Kasumi-1 (cell line): ENCODE measurements at regions not wholly inside any gene's neighbourhood (a gene's known extent, or its start where the extent isn't known, plus 50 kb on each side); places are given as distances from the start of the nearest gene placed in this dataset.
A peak's percentile ranks its signal among the peaks of the same experiment; 100 is the strongest.

Source experiments
- DNase-seq, 2 experiments: peaks; one replicate each; lab custom pipeline; 2025; lab: John Stamatoyannopoulos, UW

DNA sequence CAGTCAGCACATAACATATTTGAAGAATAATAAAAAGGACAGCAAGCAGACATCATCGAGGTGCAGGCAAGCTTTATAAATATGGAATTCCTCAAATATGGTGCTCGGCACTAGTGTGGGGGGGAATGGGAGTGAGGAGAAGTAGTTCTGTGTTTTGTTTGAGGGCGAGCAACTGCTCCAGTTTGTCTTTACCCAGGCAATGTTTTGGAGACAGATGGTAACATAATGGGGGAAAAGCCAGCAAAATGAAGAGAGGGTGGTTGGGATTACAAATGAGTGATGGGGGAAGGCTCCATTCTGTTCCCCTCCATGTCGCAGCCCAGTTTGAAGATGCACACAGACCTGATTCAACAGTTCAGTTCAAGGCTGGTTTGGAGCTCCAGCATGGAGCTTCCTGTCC lies 572.9 kb upstream of the DIPK2B start:
- no peak for DNase-seq

DNA sequence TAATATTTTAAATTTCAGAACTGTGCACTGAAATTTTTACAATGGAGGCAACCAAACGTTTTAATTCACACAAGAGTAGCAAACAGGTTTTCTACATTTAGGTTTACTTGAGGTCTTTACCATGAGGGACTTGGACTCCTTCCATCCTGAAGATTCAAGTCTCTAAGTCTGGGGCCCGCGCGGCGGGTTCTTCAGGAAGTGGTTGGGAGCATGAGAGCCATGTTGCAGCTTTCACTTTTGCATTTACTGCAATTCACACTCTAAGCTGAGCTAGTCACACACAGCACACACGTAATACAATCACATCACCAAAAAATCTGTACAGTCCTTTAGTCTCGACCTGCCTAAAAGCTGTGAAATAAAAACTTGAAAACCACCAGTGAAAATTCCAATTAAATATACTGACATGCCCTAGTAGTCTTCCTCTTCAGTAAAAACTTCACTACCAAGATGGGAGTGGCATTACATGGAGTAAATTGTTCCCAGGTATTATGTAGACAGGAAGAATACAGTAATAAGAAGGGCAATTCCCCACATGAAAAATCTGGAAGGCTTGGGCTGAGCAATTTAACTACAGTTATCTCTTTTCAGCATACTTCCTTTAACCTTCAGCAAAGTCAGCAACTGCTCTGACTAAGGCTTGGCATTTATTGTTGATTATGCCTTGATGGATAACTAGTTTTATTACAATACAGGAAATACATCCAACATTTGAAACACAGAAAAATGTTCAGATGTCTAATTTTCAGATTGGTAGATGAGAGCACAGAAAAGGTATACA lies 571.1 kb upstream of the DIPK2B start:
- DNase-seq, result peak; percentile 28 to 35

DNA sequence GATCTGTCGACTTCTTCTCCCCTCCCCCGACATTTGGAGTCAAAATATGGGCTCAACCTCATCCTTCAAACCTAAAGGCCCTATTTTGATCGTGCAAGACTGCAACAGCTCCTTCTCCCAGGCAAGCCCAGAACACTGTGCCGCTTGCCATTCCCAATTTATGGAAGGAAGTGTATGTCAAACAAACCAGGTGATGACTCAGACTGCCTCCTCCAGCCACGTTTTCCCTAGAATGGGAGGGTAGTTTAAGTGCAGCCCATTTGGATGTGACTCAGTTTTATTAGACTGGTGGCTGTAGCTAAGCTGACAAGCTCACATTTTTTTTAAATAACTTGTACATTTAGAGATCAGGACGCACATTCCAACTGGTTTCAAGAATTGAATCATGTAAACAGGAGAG lies 570.4 kb upstream of the DIPK2B start:
- DNase-seq, result peak; percentile 22 to 37

DNA sequence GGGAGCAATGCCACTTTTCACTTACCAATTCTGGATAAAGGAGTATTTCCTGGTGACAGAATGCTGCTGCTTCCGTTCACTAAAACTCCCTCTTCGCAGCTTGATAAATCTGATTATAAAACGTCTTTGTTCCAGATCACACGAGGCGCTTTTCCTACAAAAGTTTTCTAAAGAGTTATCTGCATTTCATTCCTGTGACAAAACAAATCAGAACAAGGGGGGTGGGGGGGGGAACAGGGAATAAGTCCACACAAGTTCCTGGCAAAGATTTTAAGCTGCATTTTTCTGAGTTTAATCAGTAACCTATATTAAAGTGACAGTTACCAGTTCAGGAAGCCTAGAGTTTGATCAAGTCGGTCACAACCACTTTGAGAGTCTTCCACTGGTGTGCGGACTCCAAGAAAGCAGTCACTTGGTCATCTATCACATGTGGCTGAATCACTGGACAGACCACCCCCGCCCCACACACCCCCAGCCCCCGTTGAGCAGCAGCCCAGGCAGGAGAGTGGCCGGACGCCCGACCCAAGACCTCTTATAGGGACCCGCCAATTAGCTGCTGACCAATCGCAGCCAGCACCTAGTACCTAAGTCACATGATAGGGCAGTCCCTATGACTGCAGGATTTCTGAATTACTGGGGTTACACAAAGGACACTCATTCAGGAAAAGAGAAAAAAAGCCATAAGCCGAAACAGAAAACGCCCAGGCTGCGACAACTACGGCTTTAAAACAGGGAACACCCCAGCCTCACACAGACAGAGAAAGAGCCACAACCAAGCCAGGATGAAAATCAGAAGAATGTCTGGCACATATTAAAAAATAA lies 569.3 kb upstream of the DIPK2B start:
- DNase-seq, result peak; percentile 87 to 90

DNA sequence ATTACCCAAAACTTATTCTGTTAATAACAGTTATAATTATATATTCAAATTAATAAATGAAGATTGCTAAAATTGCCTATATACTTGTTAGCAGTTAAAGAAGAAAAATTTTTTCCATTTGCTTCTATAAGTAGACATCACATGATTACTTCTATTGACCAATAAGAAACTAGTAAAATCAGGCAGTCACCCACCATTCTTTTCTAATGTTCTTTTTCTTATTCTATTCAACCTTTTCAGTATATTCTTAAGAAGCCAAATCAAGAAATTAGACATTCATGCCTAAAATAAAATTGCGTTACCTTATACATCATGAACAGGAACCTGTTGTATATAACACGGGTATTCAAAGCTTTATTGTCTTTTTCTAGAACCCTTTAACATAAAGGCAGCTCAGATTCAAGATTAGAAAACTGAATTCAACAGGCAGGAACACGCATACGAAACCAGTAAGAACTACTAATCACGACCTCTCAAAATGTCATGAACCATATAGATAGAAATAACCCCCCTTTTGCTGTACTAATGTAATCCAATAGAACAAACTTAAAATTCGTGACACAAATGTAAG lies 568.1 kb upstream of the DIPK2B start:
- peak in 1 of 2 experiments; percentile 15 for DNase-seq

DNA sequence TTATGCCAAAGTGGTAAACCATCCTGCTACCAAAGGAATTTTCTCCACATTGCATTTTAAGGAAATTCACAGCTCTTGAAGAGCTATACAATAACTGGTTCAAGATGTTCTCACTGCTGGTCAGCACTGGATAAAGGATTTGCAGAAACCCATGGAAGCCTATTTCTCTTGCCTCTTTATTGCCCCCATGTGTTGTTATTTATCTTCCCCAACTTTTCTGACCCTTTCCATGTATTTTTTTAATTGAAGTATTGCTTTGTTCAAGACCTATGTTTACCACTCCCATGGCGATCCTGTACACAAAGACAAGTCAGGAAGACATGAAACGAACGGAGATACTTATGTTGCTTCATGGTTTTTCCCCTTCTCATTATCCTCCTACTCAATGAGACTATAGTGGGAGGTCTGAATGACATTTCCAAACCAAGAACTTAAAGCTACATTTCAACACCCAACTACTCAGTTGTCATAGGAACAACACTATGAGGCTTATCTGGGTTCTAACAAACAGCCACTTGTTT lies 566.4 kb upstream of the DIPK2B start:
- DNase-seq, result peak; percentile 29 to 42

DNA sequence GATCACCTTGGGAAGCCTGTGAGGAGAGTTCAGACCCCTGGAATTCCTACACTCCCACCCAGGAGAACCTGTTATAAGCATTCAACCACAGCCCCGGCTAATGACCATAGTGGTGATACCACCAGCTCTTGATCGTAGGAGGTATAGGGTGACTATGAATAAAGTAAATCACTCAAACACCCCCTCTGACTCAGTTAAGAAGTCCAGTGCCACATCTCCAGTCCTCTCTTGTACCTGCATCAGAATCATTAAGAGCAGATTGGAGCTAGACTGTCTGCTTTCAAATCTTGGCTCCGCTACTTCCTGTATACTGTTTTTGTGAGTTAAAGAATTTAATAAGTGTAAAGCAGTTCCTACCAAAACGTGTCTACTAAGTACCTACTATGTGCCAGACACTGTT lies 565.1 kb upstream of the DIPK2B start:
- DNase-seq, result peak in 1 of 2 experiments; percentile 12

DNA sequence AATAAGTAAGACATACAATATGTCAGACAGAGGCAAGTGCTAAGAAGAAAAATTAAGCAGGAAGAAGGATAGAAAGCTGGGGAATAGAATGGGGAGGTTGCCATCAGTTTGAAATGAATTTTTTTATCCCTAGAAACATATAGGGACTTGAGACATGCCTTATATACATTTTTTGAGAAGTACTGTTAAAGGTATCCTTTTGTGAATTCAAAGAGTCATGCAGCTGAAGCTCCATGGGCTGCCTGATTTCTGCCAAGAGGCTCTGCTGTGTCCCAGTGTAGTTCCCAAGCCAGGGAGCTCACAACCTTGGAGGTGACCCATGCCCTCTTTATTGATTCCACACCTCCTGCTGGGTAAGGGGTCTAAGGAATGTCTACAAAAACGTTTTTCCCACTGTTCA lies 564.6 kb upstream of the DIPK2B start:
- no peak for DNase-seq

DNA sequence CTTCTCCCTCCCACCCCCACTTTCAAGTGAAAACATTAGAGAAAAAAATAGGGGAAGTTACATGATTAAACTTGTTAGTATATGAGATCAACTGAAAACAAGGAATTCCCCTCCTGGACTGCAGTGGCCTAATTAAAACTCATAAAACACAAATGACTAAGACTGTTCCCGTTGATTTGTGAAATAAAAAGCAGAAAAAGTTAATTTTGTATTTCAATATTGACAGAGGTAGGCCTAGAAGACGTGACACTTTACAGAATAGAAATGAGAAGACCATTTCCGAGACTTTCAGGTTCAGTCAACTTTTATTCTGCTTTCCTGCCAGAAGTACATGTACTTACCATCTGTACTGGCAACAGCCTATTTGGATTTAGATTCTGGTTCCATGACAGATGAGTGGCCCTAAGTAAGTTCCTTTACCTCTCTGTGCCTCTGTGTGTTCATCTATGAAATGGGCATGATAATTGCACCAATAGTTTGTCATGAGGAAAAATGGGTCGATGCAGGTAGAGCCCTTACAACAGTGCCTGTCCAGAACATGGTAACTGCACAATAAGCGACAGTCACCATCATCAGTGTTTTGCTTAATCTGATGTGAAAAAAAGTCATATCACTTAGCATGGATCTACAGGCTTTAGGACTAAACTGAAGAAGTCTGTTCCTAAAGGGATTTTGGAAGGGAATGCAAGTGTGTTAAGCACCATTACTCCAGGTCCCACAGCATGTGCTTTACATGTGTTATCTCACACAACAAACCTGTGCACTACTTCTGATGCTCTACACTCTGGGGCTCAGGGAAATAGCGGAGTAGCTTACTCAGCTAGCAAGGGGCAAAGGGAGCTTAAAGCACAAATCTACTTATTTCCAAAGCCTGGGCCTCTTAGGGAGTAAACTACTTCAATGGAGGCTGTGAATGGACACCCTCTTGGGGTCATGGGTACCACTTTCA lies 562.3 kb upstream of the DIPK2B start:
- DNase-seq, result peak in 1 of 2 experiments; percentile 23

DNA sequence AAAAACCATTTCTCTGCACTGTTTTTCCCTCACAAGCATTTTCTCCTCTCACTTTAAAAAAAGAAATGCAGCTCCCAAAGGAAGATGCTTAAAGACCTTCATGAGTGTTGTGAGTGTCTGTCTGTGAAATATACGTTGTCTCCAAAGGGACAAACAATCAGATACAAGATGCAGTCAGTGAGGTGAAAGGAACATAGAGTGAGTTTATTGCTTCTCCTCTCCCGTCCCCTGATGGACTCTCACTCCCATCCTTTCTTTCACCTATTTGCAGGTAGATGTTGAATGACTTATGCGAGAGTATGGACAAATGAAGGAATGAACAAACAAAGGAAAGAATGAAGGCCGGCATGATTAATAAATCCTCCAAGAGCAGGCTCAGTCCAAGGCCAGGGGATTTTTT lies 561.2 kb upstream of the DIPK2B start:
- no peak for DNase-seq

DNA sequence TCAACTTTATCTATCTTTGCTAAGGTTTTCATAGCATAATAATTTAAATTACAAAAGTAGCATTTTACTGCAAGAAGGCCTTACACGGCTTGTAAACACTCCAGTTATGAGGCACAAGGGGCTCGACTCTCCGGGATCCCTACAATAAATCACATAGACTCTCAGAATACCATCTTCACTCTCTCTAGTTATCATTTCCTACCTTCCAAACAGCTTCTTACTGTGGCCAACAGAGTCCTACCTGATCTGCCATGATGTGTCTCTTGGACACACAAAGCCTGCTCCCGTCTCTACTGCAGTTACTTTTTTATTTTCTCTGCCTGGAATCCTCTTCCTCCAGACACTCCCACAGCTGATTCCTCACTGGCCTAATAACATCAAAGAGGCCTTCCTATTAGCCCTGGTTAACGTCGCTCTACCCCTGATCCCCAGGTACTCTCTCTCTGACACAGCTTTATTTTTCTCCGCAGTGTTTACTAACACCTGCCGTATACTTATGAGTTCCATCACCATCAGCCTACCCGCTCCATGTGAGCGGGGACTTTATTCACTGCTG lies 559.6 kb upstream of the DIPK2B start:
- DNase-seq, result peak in 1 of 2 experiments; percentile 15

DNA sequence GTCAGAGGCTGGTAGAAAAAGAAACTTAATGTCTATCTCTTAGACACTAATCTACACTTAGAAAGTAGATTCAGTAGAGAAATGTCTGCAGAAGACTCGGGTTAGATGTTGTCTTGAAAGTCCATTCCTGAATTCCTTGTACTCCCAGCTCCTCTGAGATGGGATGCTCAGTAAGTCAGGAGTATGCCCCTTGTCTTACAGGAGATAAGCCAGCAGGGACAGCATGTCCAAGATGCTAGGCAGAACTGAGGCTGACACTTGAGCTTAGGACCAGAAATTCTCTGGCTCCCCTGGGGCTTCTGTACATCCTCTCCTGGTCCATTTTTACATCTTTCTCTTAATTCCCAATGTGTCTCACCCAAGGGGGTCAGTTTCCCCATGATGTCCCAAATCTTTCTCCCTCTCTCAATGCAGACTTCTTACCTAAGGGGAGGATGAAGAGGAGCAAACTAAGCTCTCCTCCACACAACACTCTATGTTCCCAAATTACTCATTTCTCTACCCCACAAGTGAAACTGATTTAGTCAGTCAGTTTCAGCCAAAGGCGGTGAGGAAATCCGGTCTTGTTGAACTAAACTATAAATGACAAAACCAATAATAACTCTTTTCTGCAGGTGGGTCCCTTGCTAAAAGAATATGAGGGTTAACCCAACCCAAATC lies 558.2 kb upstream of the DIPK2B start:
- peak in 1 of 2 experiments; percentile 45 for DNase-seq

DNA sequence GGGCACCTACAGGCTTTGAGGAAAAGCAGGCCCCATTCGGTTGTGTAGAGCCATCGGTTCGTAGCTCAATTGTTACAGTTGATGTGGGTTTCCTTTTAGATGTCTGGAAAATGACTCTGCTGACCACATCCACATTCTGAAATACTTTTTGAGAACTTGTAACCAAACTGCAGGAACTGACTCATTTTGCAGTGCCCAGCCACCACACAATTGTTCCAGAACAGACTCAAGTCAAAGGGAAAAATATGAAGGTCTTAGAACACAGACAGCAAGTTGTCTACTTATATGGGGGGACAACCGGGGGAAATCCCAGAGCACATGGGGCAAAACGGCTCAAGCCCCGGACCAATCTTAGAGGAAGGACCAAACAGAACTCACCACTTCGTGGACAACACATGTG lies 557.6 kb upstream of the DIPK2B start:
- DNase-seq, result peak; percentile 82 to 85

DNA sequence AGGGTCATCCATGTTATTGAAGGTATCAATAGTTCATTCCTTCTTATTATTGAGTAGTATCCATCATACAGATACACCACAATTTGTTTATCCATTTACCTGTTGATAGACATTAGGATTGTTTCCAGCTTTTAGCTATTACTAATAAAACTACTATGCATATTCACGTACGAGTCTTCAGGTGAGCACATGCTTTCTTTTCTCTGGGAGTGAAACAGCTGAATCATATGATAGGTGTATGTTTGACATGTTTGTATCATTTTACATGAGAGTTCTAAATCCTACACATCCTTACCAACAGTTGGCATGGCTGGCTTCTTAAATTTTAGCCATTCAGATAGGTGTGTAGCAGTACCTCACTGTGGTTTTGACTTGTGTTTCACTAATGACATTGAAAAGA lies 556.6 kb upstream of the DIPK2B start:
- DNase-seq, result no peak

DNA sequence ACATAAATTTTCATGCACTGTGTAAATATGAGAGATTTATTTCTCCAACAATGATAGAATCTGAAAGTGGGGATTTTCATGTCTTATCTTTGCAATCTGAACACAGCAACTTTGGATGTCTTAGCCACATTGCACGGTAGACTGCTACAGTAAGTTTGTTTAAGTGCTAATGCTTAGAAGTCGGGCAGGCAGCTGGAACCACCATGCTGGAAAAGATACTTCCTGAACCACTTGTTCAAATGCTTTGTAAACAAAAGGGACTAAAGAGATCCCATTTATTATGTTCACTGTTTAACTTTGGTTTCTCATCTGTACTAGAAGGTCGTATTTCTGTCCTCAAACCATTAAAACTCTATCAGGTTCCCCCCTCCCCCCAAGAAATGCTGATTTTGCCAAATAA lies 555.9 kb upstream of the DIPK2B start:
- no peak for DNase-seq

DNA sequence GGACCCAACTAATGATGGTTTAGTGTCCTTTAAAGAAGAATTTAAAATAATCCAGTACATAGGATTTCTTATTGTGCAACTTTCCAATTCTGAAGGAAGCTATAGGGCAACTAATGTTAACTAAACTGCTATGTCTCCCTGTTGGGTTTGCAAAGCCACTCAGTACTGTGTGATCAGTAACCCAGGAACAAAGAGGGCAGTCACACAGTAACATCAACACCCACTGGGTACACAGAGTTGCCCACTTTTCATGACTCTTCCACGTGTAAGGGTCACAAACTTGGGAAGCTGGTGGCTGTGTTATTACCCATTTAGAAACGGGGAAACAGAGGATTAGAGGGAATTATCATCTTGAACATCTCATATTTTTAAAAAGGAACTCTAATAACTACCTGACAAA lies 555.0 kb upstream of the DIPK2B start:
- DNase-seq, result no peak

DNA sequence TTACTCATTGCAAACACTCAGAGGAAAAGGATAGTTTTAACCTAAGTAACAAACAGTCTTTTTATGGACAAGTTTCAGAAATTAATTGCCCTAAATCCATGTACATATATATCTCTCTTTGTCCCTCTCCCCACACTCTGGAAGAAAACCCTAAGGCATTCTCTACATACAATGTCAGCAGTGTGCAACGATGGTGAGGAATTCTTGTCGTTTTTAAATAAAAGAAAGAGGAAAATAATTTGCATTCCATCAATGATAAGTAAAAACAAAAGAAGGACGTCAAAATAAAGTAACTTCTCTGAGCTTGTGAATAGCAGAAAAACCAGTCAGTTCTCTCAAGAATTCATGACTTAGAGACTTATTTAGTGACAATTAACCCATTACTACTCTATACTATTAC lies 550.5 kb upstream of the DIPK2B start:
- DNase-seq, result no peak

DNA sequence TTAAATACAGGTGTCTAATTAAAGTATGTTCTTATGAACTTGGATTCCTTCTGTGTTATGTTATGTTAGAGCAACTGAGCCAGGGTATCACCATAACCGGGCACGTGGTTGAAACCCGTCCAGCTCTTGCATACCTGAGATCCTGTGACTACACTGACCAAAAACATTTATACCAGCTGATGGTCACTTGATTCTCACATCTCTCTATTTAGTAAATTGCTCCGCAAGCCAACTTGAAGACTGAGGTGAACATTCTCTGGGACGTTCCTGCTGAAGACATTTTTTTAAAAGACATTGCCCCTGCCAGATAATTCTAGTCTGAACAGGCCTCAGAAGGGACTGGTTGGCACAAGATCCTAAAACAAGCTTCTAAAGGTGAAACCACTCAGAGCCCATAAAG lies 550.0 kb upstream of the DIPK2B start:
- DNase-seq, result no peak

DNA sequence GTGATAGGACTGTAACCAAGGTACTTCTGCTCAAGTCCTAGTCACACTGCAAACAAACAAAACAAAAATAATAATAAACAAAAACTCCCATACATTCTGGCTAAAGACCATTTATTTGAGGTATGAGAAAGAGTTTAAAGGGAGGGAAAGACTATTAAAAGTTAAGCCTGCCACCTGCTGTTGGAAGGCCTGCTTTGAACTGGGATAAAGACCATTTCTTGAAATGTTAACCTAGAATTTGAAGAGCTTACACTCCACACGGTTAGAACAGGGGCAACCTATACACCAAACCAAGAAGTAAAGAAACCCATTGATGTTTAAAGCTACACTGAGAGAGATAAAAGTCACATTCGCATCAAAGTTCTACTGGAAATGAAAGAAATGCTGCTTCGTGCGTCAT lies 548.7 kb upstream of the DIPK2B start:
- peak; percentile 14 to 17 for DNase-seq

DNA sequence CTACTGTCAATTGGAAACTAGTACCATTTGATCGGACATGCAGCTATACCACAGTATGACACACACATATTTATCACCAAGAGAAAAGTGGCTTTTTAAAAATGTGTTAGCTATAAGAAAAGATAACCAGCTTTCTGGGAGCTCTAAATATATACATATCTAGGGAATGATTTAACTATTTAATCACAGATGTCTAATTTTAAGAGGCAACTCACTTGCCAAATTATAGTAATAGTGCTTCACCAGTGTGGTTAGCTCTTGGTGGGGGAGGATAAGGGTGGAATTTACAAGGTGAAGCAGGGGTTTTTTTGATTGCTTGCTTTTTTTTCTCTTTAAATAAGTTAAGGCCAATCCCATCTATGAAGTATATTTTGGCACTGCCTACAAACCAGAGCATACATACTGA lies 547.7 kb upstream of the DIPK2B start:
- DNase-seq, result no peak

DNA sequence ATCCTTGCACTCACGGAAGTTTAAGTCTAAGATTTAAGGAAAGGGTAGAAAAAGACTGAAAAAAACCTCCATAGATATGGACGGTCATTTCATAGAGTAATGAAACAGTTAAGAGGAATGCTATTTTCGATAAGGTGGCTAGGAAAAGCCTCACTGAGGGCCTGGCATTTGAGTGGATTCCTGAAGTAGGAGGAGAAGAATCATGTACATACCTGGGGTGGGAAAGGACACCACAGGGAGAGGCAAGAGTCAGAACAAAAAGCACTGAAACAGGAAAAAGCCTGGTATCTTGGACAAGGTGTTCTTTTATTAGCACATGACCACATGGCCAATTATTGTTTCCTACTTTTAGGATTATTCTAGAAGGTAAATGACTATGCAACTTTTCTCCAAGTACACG lies 547.2 kb upstream of the DIPK2B start:
- no peak for DNase-seq
